K562 (cell line): ENCODE measurements at regions not wholly inside any gene's neighbourhood (a gene's known extent, or its start where the extent isn't known, plus 50 kb on each side); places are given as distances from the start of the nearest gene placed in this dataset.

Experiments used
- ATAC-seq: fragments of 200-7000 bp; cut with Tn5 transposase; 3 replicates; pipeline ENCODE4 v1.9.1; 2020; ENCODE audit warnings: moderate library complexity
- BruUV-seq: library from RNA; stranded (reverse); fragments of 400-500 nt; replicated peaks from 2 replicates; lab custom pipeline; 2021; lab: Mats Ljungman, UMichigan
- CTCF ChIA-PET: fragments of 300-600 bp; formaldehyde crosslinking; extraction: SDS; loops from one replicate; lab custom pipeline; 2021; ENCODE audit warnings: low intra/inter-chr PET ratio; lab: Yijun Ruan, JAX
- POLR2A ChIA-PET: fragments of 300-600, 350-650 bp; sonication (Branson Sonifier 250); formaldehyde crosslinking; extraction: SDS; loops from one replicate; lab custom pipeline; 2021; ENCODE audit warnings: antibody characterized with exemption, inconsistent platforms; lab: Yijun Ruan, JAX
- DNase-seq, 4 experiments: peaks; one replicate each; pipeline versions ENCODE4 v3.0.0 to v3.0.0-alpha.2; 2011 to 2018; ENCODE audit warnings: low spot score in 3 of 4, mixed read lengths in 3 of 4; ENCODE audit errors: extremely low read depth in 1 of 4
- FAIRE-seq: peaks from 2 replicates; lab custom pipeline; 2011; peaks lifted over from hg19 to GRCh38; lab: Jason Lieb, UNC
- H2AFZ ChIP-seq: 2 replicates; pipeline ENCODE4 v1.6.0; 2011; ENCODE audit warnings: low read depth, low read length, control low read depth, inconsistent platforms
- H3K27ac ChIP-seq: fragments of 200-600 bp; 3 replicates; pipeline ENCODE4 v1.8.0; 2011; ENCODE audit warnings: low read depth, mild to moderate bottlenecking, control low read depth, inconsistent platforms, low read length, moderate library complexity, mixed read lengths; ENCODE audit errors: extremely low read depth
- H3K27me3 ChIP-seq, 2 experiments: fragments of 300-600 bp in 1 of 2; 2 replicates in 1 of 2; 3 replicates in 1 of 2; pipeline versions ENCODE4 v1.6.0 to v1.8.0; 2011; ENCODE audit warnings: inconsistent platforms in 2 of 2, low read length in 2 of 2, mild to moderate bottlenecking in 1 of 2, mixed read lengths in 1 of 2, moderate library complexity in 1 of 2; ENCODE audit not compliant: control insufficient read depth in 2 of 2, insufficient read depth in 2 of 2
- H3K36me3 ChIP-seq: fragments of 300-600 bp; 3 replicates; pipeline ENCODE4 v1.8.0; 2011; ENCODE audit warnings: mild to moderate bottlenecking, low read length, inconsistent platforms; ENCODE audit not compliant: control insufficient read depth, insufficient read depth
- H3K4me1 ChIP-seq, 2 experiments: fragments of 200-600 bp in 1 of 2; replicated peaks in 1 of 2; 2 replicates in 1 of 2; 3 replicates in 1 of 2; pipeline versions ENCODE4 v1.5.1 to v1.8.0; 2011; ENCODE audit warnings: inconsistent platforms in 2 of 2, low read length in 2 of 2, mild to moderate bottlenecking in 1 of 2, mixed read lengths in 1 of 2, moderate library complexity in 1 of 2; ENCODE audit not compliant: control insufficient read depth in 2 of 2, insufficient read depth in 2 of 2
- H3K4me2 ChIP-seq: 2 replicates; pipeline ENCODE4 v1.6.1; 2011; ENCODE audit warnings: low read length, control low read depth, inconsistent platforms, mixed read lengths; ENCODE audit not compliant: insufficient read depth
- H3K4me3 ChIP-seq: fragments of 200-600 bp; sonication (generic), shearing (Covaris generic); 2 replicates; pipeline ENCODE4 v1.5.1; 2016; ENCODE audit warnings: control low read depth, inconsistent platforms
- H3K79me2 ChIP-seq: fragments of 200-600 bp; 3 replicates; pipeline ENCODE4 v1.8.0; 2011; ENCODE audit warnings: low read length, inconsistent platforms; ENCODE audit not compliant: control insufficient read depth, insufficient read depth
- H3K9ac ChIP-seq, 2 experiments: 2 replicates each; pipeline versions ENCODE4 v1.6.0 to v1.6.1; 2011; ENCODE audit warnings: low read depth in 2 of 2, low read length in 2 of 2, control low read depth in 1 of 2, inconsistent platforms in 1 of 2, mild to moderate bottlenecking in 1 of 2, mixed read lengths in 1 of 2; ENCODE audit not compliant: insufficient read depth in 1 of 2
- H3K9me1 ChIP-seq: one replicate; pipeline ENCODE4 v1.6.0; 2011; ENCODE audit warnings: inconsistent platforms, mild to moderate bottlenecking, low read length, moderate library complexity; ENCODE audit not compliant: control insufficient read depth, insufficient read depth
- H3K9me3 ChIP-seq: replicated peaks from 2 replicates; pipeline ENCODE4 v1.5.1; 2011; ENCODE audit warnings: low read depth, low read length, inconsistent platforms; ENCODE audit not compliant: control insufficient read depth, insufficient read depth
- H4K20me1 ChIP-seq: replicated peaks from 2 replicates; pipeline ENCODE4 v1.6.1; 2011; ENCODE audit warnings: low read length, inconsistent platforms, mixed read lengths; ENCODE audit not compliant: control insufficient read depth, insufficient read depth
- FIP1L1 ChIP-seq: fragments of 200-400 bp; formaldehyde crosslinking; IDR thresholded peaks from 2 replicates; pipeline ENCODE4 v1.6.1; 2018; ENCODE audit warnings: mild to moderate bottlenecking, low read depth, low read length; ENCODE audit not compliant: poor library complexity, severe bottlenecking
- KAT8 ChIP-seq: fragments of 450-650 bp; IDR thresholded peaks from 2 replicates; pipeline ENCODE4 v1.6.1; 2016; ENCODE audit warnings: low read depth, mild to moderate bottlenecking
- PHB2 ChIP-seq: fragments of 450-650 bp; IDR thresholded peaks from 2 replicates; pipeline ENCODE4 v1.6.1; 2017; ENCODE audit warnings: low read depth
- ZKSCAN8 ChIP-seq: fragments of 200-800 bp; sonication (Bioruptor generic); IDR thresholded peaks from 2 replicates; pipeline ENCODE4 v1.6.1; 2016; ENCODE audit warnings: missing genetic modification characterization, missing compliant biosample characterization
- ZNF140 ChIP-seq: fragments of 250-450 bp; sonication (Bioruptor Pico); IDR thresholded peaks from 2 replicates; pipeline ENCODE4 v1.8.0; 2021; ENCODE audit warnings: moderate library complexity, mild to moderate bottlenecking, inconsistent platforms
- ZNF830 ChIP-seq: fragments of 250-450 bp; sonication (Bioruptor Pico); IDR thresholded peaks from 2 replicates; pipeline ENCODE4 v1.5.0; 2021; ENCODE audit warnings: mild to moderate bottlenecking
- in situ Hi-C: fragments of 300-500 bp; cut with MboI; formaldehyde crosslinking; loops from 4 replicates; pipeline ENCODE4 v1.15.0; 2018; ENCODE audit warnings: inconsistent platforms, mixed read lengths
- intact Hi-C: fragments of 100-400 bp; cut with micrococcal nuclease; formaldehyde crosslinking; loops from 2 replicates; pipeline ENCODE4 v1.14.2; 2022
- TF ChIP-seq, protein P1 (sequence below): fragments of 450-650 bp; IDR thresholded peaks from 2 replicates; pipeline ENCODE4 v1.6.1; 2016; ENCODE audit warnings: mild to moderate bottlenecking

DNA sequence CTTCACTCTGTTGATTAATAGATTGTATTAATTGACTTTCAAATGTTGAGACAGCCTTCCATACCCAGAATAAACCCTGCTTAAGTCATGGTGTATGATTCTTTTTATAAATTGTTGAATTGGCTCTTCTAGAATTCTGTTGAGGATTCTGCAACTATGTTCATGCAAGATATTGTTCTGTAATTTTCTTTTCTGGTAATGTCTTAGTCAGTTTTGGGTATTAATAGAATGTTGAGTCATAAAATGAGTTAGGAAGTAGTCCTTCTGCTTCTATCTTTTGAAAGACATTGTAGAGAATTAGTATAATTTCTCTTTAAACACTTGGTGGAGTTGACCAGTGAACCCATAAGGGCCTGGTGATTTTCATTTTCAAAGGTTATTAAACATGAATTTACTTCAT is 958.9 kb downstream of the LRFN5 start:
- in situ Hi-C loops, result no loop called here
- Histone ChIP-seq H3K27me3 (no peaks in the 10 kb centered on the region), H3K9me1 (no peaks in the 10 kb centered on the region)

DNA sequence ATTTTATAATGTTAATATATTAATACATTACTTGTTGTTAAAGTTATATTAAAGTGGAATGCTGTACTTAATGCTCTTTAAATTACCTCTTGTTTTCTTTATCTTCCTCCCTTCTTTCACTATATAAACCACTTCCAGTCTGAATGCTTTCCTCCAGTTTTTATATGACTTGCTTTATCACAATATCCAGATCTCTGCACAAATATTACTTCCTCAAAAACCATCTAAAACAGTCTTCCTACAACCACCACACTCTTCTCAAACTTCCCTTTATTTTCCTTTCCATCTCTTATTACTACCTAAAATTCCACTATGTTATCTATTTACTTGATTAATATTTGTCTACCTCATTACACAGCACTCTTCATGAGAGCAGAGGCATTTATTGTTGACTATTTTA is 956.6 kb downstream of the LRFN5 start:
- in situ Hi-C loops (no loop called here), intact Hi-C loops (no loop called here)
- FAIRE-seq (no peak), DNase-seq (no peak), ATAC-seq (no peak)
- no peaks in the 10 kb centered on the region for H3K79me2 ChIP-seq
- BruUV-seq, result no TSS peak
- TF ChIP-seq ZNF140, result no peak
- no peak for TF ChIP-seq ZNF830
- TF ChIP-seq PHB2, result no peak
- no peak for TF ChIP-seq FIP1L1
- TF ChIP-seq KAT8, result no peak
- no peaks in the 10 kb centered on the region for H3K36me3 ChIP-seq
- no peak overlapping the region for H2AFZ ChIP-seq
- no peaks in the 10 kb centered on the region for H3K9me1 ChIP-seq
- no peak overlapping the region for H3K9ac ChIP-seq
- ChIA-PET POLR2A (no interaction called here), CTCF (no interaction called here)
- no peaks in the 10 kb centered on the region for H3K4me1 ChIP-seq
- no peak overlapping the region for H3K4me3 ChIP-seq
- no peaks in the 10 kb centered on the region for H3K9me3 ChIP-seq
- H4K20me1 ChIP-seq, result no peaks in the 10 kb centered on the region
- H3K27me3 ChIP-seq, result no peaks in the 10 kb centered on the region
- no peak overlapping the region for H3K4me2 ChIP-seq
- no peak overlapping the region for H3K27ac ChIP-seq

More for the DNA sequence above, 958.9 kb downstream of the LRFN5 start:
- FAIRE-seq, result no peak
- BruUV-seq, result no TSS peak
- H3K4me3 ChIP-seq, result no peak overlapping the region
- no peak overlapping the region for H3K9ac ChIP-seq
- H3K36me3 ChIP-seq, result no peaks in the 10 kb centered on the region
- no peaks in the 10 kb centered on the region for H3K79me2 ChIP-seq
- ChIA-PET CTCF (no interaction called here), POLR2A (no interaction called here)
- TF ChIP-seq ZKSCAN8 (CRISPR knock-in tag), result no peak
- TF ChIP-seq, protein P1, sequence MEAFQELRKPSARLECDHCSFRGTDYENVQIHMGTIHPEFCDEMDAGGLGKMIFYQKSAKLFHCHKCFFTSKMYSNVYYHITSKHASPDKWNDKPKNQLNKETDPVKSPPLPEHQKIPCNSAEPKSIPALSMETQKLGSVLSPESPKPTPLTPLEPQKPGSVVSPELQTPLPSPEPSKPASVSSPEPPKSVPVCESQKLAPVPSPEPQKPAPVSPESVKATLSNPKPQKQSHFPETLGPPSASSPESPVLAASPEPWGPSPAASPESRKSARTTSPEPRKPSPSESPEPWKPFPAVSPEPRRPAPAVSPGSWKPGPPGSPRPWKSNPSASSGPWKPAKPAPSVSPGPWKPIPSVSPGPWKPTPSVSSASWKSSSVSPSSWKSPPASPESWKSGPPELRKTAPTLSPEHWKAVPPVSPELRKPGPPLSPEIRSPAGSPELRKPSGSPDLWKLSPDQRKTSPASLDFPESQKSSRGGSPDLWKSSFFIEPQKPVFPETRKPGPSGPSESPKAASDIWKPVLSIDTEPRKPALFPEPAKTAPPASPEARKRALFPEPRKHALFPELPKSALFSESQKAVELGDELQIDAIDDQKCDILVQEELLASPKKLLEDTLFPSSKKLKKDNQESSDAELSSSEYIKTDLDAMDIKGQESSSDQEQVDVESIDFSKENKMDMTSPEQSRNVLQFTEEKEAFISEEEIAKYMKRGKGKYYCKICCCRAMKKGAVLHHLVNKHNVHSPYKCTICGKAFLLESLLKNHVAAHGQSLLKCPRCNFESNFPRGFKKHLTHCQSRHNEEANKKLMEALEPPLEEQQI, result no peak
- H2AFZ ChIP-seq, result no peak overlapping the region
- no peak for DNase-seq
- no peak overlapping the region for H3K27ac ChIP-seq
- H3K9me3 ChIP-seq, result no peaks in the 10 kb centered on the region
- H4K20me1 ChIP-seq, result no peaks in the 10 kb centered on the region
- ATAC-seq, result no peak
- intact Hi-C loops, result no loop called here
- no peak overlapping the region for H3K4me2 ChIP-seq
- no peaks in the 10 kb centered on the region for H3K4me1 ChIP-seq
